Colonic mucosa (tissue), 4 donors: ENCODE measurements at regions not wholly inside any gene's neighbourhood (a gene's known extent, or its start where the extent isn't known, plus 50 kb on each side); places are given as distances from the start of the nearest gene placed in this dataset.
"Not testable (repeated sequence)": the region's sequence is repeated elsewhere in the genome, so short reads cannot be mapped to it uniquely, and the experiment has no call there.

ENCODE experiments used
- DNase-seq: peaks from one replicate; pipeline ENCODE4 v3.0.0-alpha.2; 2020
- H3K27ac ChIP-seq: fragments of 200-600 bp; one replicate; pipeline ENCODE4 v1.8.0; 2021
- H3K27me3 ChIP-seq: fragments of 200-600 bp; one replicate; pipeline ENCODE4 v1.8.0; 2021
- H3K36me3 ChIP-seq: fragments of 200-600 bp; one replicate; pipeline ENCODE4 v1.8.0; 2021
- H3K4me1 ChIP-seq: fragments of 200-600 bp; one replicate; pipeline ENCODE4 v1.8.0; 2021; ENCODE audit warnings: mild to moderate bottlenecking
- H3K4me3 ChIP-seq: fragments of 200-600 bp; one replicate; pipeline ENCODE4 v1.8.0; 2021
- H3K9ac ChIP-seq, 2 donors: one replicate each; pipeline ENCODE4 v1.7.0; 2013; ENCODE audit warnings: control low read depth in 2 of 2, low read depth in 2 of 2, low read length in 2 of 2
- H3K9me3 ChIP-seq: fragments of 200-600 bp; one replicate; pipeline ENCODE4 v1.8.0; 2021
- intact Hi-C: fragments of 100-400 bp; cut with DNase I; formaldehyde crosslinking; loops from one replicate; pipeline ENCODE4 v1.14.1; 2022
- TF ChIP-seq, protein P1 (sequence below): fragments of 200-600 bp; IDR thresholded peaks from one replicate; pipeline ENCODE4 v1.8.0; 2022; ENCODE audit warnings: antibody characterized with exemption, mild to moderate bottlenecking
- donor health status: healthy.
- donor health status: DM: no; HTN: no; CAD: no.
- donor health status: DM: no; HTN: no; CAD: no.

- no peak for DNase-seq
- TF ChIP-seq, protein P1, sequence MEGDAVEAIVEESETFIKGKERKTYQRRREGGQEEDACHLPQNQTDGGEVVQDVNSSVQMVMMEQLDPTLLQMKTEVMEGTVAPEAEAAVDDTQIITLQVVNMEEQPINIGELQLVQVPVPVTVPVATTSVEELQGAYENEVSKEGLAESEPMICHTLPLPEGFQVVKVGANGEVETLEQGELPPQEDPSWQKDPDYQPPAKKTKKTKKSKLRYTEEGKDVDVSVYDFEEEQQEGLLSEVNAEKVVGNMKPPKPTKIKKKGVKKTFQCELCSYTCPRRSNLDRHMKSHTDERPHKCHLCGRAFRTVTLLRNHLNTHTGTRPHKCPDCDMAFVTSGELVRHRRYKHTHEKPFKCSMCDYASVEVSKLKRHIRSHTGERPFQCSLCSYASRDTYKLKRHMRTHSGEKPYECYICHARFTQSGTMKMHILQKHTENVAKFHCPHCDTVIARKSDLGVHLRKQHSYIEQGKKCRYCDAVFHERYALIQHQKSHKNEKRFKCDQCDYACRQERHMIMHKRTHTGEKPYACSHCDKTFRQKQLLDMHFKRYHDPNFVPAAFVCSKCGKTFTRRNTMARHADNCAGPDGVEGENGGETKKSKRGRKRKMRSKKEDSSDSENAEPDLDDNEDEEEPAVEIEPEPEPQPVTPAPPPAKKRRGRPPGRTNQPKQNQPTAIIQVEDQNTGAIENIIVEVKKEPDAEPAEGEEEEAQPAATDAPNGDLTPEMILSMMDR: no peak
- Histone ChIP-seq H3K9me3 (no peaks in the 10 kb centered on the region), H3K4me3 (no peak overlapping the region), H3K36me3 (no peaks in the 10 kb centered on the region), H3K4me1 (no peaks in the 10 kb centered on the region), H3K27me3 (no peaks in the 10 kb centered on the region), H3K27ac (no peak overlapping the region), H3K9ac (no peak overlapping the region)
- intact Hi-C loops: no loop called here
Measured at GRCh38 chr4:28105271-28105859, 1244.7 kb downstream of the STIM2 start.

DNA sequence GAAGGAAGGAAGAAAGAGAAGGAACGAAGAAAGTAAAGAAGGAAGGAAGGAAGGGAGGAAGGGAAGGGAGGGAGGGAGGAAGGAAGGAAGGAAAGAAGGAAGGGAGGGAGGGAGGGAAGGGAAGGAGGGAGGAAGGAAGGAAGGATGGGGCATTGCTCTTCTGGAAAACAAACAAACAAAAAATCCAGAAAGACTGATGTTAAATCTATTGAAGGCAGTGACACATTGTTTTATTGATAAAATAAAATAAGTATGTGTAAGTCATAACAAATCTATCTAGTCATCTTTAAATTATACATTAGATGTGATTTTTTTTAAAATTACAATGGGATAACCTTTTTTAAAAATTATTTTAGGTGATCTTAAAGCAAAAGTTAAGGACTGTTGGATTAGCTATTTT is 1245.5 kb downstream of the STIM2 start:
- no peak overlapping the region for H3K4me3 ChIP-seq
- no peaks in the 10 kb centered on the region for H3K9me3 ChIP-seq
- no peaks in the 10 kb centered on the region for H3K36me3 ChIP-seq
- no peak for DNase-seq
- H3K9ac ChIP-seq: no peak overlapping the region
- H3K4me1 ChIP-seq: no peaks in the 10 kb centered on the region
- TF ChIP-seq, protein P1: no peak
- no peaks in the 10 kb centered on the region for H3K27me3 ChIP-seq
- H3K27ac ChIP-seq: no peak overlapping the region
- intact Hi-C loops: no loop called here

DNA sequence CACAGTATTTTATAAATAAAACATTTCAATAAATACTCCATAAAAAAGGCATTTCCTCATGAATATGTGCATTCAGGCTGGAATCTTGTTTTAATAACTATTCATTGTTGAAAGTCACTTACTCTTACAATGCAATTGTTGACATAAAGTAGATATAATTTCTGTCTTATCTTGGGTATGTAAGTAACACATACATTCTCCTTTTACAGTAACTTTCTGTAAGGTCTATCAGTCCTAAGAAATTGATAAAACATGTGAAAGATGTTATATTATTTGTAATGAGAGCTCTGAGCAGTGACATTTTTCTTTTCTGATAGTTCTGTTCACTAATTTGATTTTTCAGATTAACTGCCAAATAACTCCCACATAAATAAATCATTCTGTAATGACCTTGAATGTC is 1249.2 kb downstream of the STIM2 start:
- H3K9ac ChIP-seq: no peak overlapping the region
- no peak overlapping the region for H3K4me3 ChIP-seq
- intact Hi-C loops: no loop called here
- TF ChIP-seq, protein P1: no peak
- H3K9me3 ChIP-seq: no peaks in the 10 kb centered on the region
- H3K36me3 ChIP-seq: no peaks in the 10 kb centered on the region
- H3K4me1 ChIP-seq: no peaks in the 10 kb centered on the region
- H3K27me3 ChIP-seq: no peaks in the 10 kb centered on the region
- no peak for DNase-seq
- H3K27ac ChIP-seq: no peak overlapping the region

DNA sequence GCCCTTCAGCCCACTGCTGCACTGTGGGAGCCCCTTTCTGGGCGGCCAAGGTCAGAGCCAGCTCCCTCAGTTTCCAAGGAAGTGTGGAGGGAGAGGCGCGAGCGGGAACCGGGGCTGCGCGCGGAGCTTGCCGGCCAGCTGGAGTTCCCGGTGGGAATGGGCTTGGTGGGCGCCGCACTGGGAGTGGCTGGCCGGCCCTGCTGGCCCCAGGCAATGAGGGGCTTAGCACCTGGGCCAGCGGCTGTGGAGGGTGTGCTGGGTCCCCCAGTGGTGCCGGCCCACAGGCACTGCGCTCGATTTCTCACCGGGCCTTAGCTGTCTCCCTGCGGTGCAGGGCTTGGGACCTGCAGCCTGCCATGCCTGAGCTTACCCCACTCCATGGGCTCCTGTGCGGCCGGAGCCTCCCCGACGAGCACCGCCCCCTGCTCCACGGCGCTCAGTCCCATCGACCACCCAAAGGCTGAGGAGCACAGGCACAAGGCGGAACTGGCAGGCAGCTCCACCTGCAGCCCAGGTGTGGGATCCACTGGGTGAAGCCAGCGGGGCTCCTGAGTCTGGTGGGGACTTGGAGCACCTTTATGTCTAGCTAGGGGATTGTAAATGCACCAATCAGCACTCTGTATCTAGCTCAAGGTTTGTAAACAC is 1252.2 kb downstream of the STIM2 start:
- H3K27ac ChIP-seq, intact Hi-C loops, H3K9me3 ChIP-seq, DNase-seq, H3K27me3 ChIP-seq, H3K4me1 ChIP-seq, H3K9ac ChIP-seq, H3K36me3 ChIP-seq, H3K4me3 ChIP-seq: not testable (repeated sequence)

DNA sequence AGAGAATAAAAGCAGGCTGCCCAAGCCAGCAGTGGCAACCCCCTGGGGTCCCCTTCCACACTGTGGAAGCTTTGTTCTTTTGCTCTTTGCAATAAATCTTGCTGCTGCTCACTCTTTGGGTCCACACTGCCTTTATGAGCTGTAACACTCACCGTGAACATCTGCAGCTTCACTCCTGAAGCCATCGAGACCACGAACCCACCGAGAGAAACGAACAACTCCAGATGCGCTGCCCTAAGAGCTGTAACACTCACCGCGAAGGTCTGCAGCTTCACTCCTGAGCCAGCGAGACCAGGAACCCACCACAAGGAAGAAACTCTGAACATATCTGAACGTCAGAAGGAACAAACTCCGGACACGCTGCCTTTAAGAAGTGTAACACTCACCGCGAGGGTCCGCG is 1252.9 kb downstream of the STIM2 start:
- H3K27ac ChIP-seq, H3K4me1 ChIP-seq, H3K36me3 ChIP-seq, H3K9ac ChIP-seq, H3K4me3 ChIP-seq, H3K27me3 ChIP-seq, intact Hi-C loops, H3K9me3 ChIP-seq, DNase-seq: not testable (repeated sequence)

GRCh38 chr4:28116526-28117083 is 1256.0 kb downstream of the STIM2 start:
- not testable (repeated sequence) for H3K4me3 ChIP-seq, H3K4me1 ChIP-seq

DNA sequence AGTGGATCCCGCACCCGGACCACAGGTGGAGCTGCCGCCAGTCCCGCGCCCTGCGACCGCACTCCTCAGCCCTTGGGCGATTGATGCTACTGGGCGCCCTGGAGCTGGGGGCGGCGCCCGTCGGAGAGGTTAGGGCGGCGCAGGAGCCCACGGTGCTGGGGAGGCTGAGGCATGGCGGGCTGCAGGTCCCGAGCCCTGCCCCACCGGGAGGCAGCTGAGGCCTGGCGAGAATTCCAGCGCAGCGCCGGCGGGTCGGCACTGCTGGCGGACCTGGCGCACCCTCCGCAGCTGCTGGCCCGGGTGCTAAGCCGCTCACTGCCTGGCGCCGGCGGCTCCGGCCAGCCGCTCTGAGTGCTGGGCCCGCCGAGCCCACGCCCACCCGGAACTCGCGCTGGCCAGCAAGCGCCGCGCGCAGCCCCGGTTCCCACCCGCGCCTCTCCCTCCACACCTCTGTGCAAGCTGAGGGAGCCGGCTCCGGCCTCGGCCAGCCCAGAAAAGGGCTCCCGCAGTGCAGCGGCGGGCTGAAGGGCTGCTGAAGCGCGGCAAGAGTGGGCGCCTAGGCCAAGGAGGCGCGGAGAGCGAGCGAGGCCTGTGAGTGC is 1256.5 kb downstream of the STIM2 start:
- Histone ChIP-seq H3K27me3 (no peaks in the 10 kb centered on the region), H3K9me3 (no peaks in the 10 kb centered on the region), H3K36me3 (no peaks in the 10 kb centered on the region), H3K27ac (no peak overlapping the region), H3K4me3 (no peak overlapping the region), H3K4me1 (no peaks in the 10 kb centered on the region), H3K9ac (no peak overlapping the region)
- TF ChIP-seq, protein P1: no peak
- no peak for DNase-seq
- intact Hi-C loops: no loop called here

More at GRCh38 chr4:28116526-28117083, 1256.0 kb downstream of the STIM2 start:
- H3K9me3 ChIP-seq, H3K9ac ChIP-seq, H3K27me3 ChIP-seq, DNase-seq, H3K27ac ChIP-seq, H3K36me3 ChIP-seq, intact Hi-C loops: not testable (repeated sequence)
